Endothelial cell of umbilical vein (primary cell): ENCODE measurements at regions not wholly inside any gene's neighbourhood (a gene's known extent, or its start where the extent isn't known, plus 50 kb on each side); places are given as distances from the start of the nearest gene placed in this dataset.

Source experiments
- BruUV-seq: library from RNA; stranded (reverse); fragments of 400-500 nt; replicated peaks from 2 replicates; lab custom pipeline; 2021; lab: Mats Ljungman, UMichigan
- CTCF ChIA-PET: fragments of 300-600, 350-600 bp; sonication (Branson Sonifier 250); formaldehyde crosslinking; loops from one replicate; lab custom pipeline; 2021; ENCODE audit warnings: antibody characterized with exemption, inconsistent platforms; lab: Charles Lee
- POLR2A ChIA-PET: fragments of 300-600, 350-600 bp; sonication (Branson Sonifier 250); formaldehyde crosslinking; loops from one replicate; lab custom pipeline; 2021; ENCODE audit warnings: antibody characterized with exemption, inconsistent platforms; lab: Charles Lee
- DNase-seq: peaks from one replicate; pipeline ENCODE4 v3.0.0-alpha.2; 2011; ENCODE audit warnings: low read depth, low spot score
- FAIRE-seq: peaks from 2 replicates; lab custom pipeline; 2011; peaks lifted over from hg19 to GRCh38; lab: Jason Lieb, UNC
- H2AFZ ChIP-seq: 2 replicates; pipeline ENCODE4 v1.6.0; 2012; ENCODE audit warnings: low read depth, low read length, control low read depth, inconsistent platforms
- H3K27ac ChIP-seq: 2 replicates; pipeline ENCODE4 v1.5.1; 2011; ENCODE audit warnings: low read depth, mild to moderate bottlenecking, control low read depth, low read length, moderate library complexity; ENCODE audit not compliant: insufficient read depth
- H3K27me3 ChIP-seq, 2 experiments: 2 replicates each; pipeline versions ENCODE4 v1.6.0 to v1.6.1; 2011; ENCODE audit warnings: low read length in 2 of 2, mixed read lengths in 1 of 2; ENCODE audit not compliant: control insufficient read depth in 2 of 2, insufficient read depth in 2 of 2
- H3K36me3 ChIP-seq, 2 experiments: 2 replicates in 1 of 2; 3 replicates in 1 of 2; pipeline ENCODE4 v1.5.1; 2011; ENCODE audit warnings: low read length in 2 of 2, mild to moderate bottlenecking in 1 of 2, moderate library complexity in 1 of 2; ENCODE audit not compliant: control insufficient read depth in 2 of 2, insufficient read depth in 2 of 2; ENCODE audit errors: extremely low read depth in 1 of 2
- H3K4me1 ChIP-seq: 3 replicates; pipeline ENCODE4 v1.5.1; 2011; ENCODE audit warnings: mild to moderate bottlenecking, low read length; ENCODE audit not compliant: control insufficient read depth, insufficient read depth; ENCODE audit errors: extremely low read depth
- H3K4me2 ChIP-seq: 2 replicates; pipeline ENCODE4 v1.6.1; 2011; ENCODE audit warnings: low read length, control low read depth, mixed read lengths; ENCODE audit not compliant: insufficient read depth
- H3K4me3 ChIP-seq, 3 experiments: fragments of 200-600 bp in 1 of 3; sonication (generic), shearing (Covaris generic) in 1 of 3; replicated peaks in 1 of 3; 2 replicates each; pipeline ENCODE4 v1.5.1; 2011 to 2016; ENCODE audit warnings: control low read depth in 3 of 3, low read length in 3 of 3, mild to moderate bottlenecking in 2 of 3, inconsistent platforms in 1 of 3, low read depth in 1 of 3, moderate library complexity in 1 of 3; ENCODE audit not compliant: insufficient read depth in 1 of 3
- H3K79me2 ChIP-seq: 2 replicates; pipeline ENCODE4 v1.6.0; 2012; ENCODE audit warnings: low read length, inconsistent platforms; ENCODE audit not compliant: control insufficient read depth, insufficient read depth
- H3K9ac ChIP-seq: replicated peaks from 2 replicates; pipeline ENCODE3; 2011; ENCODE audit warnings: low read length, control low read depth; ENCODE audit not compliant: insufficient read depth; ENCODE audit errors: extremely low read depth
- H3K9me1 ChIP-seq: replicated peaks from 3 replicates; pipeline ENCODE4 v1.6.0; 2011; ENCODE audit warnings: mild to moderate bottlenecking, low read length; ENCODE audit not compliant: control insufficient read depth, insufficient read depth; ENCODE audit errors: extremely low read depth
- H3K9me3 ChIP-seq: replicated peaks from 2 replicates; pipeline ENCODE4 v1.5.1; 2012; ENCODE audit warnings: low read length, inconsistent platforms; ENCODE audit not compliant: control insufficient read depth, insufficient read depth
- H4K20me1 ChIP-seq: replicated peaks from 2 replicates; pipeline ENCODE3; 2011; ENCODE audit warnings: mild to moderate bottlenecking, low read length; ENCODE audit not compliant: control insufficient read depth, insufficient read depth; ENCODE audit errors: extremely low read depth
- EZH2 ChIP-seq: IDR thresholded peaks from 2 replicates; pipeline ENCODE4 v1.6.1; 2012; ENCODE audit warnings: borderline replicate concordance, low read depth, mild to moderate bottlenecking, moderate library complexity, low read length, inconsistent platforms; ENCODE audit not compliant: severe bottlenecking
- FOS ChIP-seq: IDR thresholded peaks from 2 replicates; pipeline ENCODE4 v1.6.1; 2011; ENCODE audit warnings: mild to moderate bottlenecking, low read length, moderate library complexity, borderline replicate concordance; ENCODE audit not compliant: insufficient read depth
- GATA2 ChIP-seq: IDR thresholded peaks from 2 replicates; pipeline ENCODE4 v1.7.0; 2011; ENCODE audit warnings: low read depth, mild to moderate bottlenecking, moderate library complexity, mixed read lengths, low read length; ENCODE audit not compliant: insufficient read length, insufficient read depth
- JUN ChIP-seq: IDR thresholded peaks from 2 replicates; pipeline ENCODE4 v1.6.1; 2011; ENCODE audit warnings: borderline replicate concordance, low read depth; ENCODE audit not compliant: insufficient read length, insufficient read depth
- MAX ChIP-seq: IDR thresholded peaks from 2 replicates; pipeline ENCODE4 v1.6.1; 2011; ENCODE audit not compliant: insufficient read depth, insufficient read length
- MYC ChIP-seq: IDR thresholded peaks from one replicate; pipeline ENCODE4 v1.6.1; 2011; ENCODE audit warnings: mild to moderate bottlenecking, low read depth, low read length
- POLR2A ChIP-seq: IDR thresholded peaks from 2 replicates; pipeline ENCODE4 v1.6.1; 2012; ENCODE audit warnings: low read depth, mild to moderate bottlenecking, control low read depth, low read length
- POLR2AphosphoS5 ChIP-seq: IDR thresholded peaks from 2 replicates; pipeline ENCODE4 v1.6.1; 2012; ENCODE audit warnings: low read depth, mild to moderate bottlenecking, control low read depth, low read length, moderate library complexity; ENCODE audit not compliant: insufficient read depth
- dilution Hi-C: fragments of 300-500 bp; cut with MboI; formaldehyde crosslinking; loops from one replicate; pipeline ENCODE4 v1.15.0; 2019; ENCODE audit warnings: low sequenced_read_pairs; ENCODE audit not compliant: extremely low pct_ligation_motif_present
- intact Hi-C: fragments of 100-400 bp; cut with micrococcal nuclease; formaldehyde crosslinking; loops from one replicate; pipeline ENCODE4 v1.10.0; 2022
- TF ChIP-seq, protein P1 (sequence below), 2 donors: IDR thresholded peaks; 1 replicate in 1 of 2; 2 replicates in 1 of 2; pipeline ENCODE4 v1.5.1; 2011; ENCODE audit warnings: low read length in 2 of 2, mild to moderate bottlenecking in 2 of 2, moderate library complexity in 2 of 2, control low read depth in 1 of 2, inconsistent platforms in 1 of 2, low read depth in 1 of 2; ENCODE audit not compliant: insufficient read depth in 1 of 2; ENCODE audit errors: extremely low read depth in 1 of 2

GRCh38 chr6:12635375-12635774 lies 81.2 kb upstream of the PHACTR1 start:
- H3K27me3 ChIP-seq = peaks cover 0 to 2% of the 10 kb centered on the region in 2 experiments
- no peaks in the 10 kb centered on the region for H3K9me1 ChIP-seq
- H3K4me1 ChIP-seq = no peaks in the 10 kb centered on the region
- H2AFZ ChIP-seq = no peak overlapping the region
- TF ChIP-seq EZH2 (no peak), POLR2A (no peak), MAX (no peak)
- no peak overlapping the region for H3K27ac ChIP-seq
- no peaks in the 10 kb centered on the region for H3K9me3 ChIP-seq
- H3K4me2 ChIP-seq = no peak overlapping the region
- ChIA-PET POLR2A (no interaction called here), CTCF (interaction anchor here (0.7 to 1.6 kb wide), 2 partner anchors 9 to 258 kb away, joined by 4 to 6 read pairs; no protein-coding TSS in a partner anchor)
- H3K79me2 ChIP-seq = no peaks in the 10 kb centered on the region
- no peak overlapping the region for H3K9ac ChIP-seq
- H3K36me3 ChIP-seq = no peaks in the 10 kb centered on the region
- H3K4me3 ChIP-seq = no peak overlapping the region
- FAIRE-seq (no peak), DNase-seq (no peak)
- H4K20me1 ChIP-seq = no peaks in the 10 kb centered on the region
- intact Hi-C loops (loop anchor here (5.0 to 10.0 kb wide), 3 partner anchors 669 to 979 kb away; partner anchors contain the start of gene NOL7), dilution Hi-C loops (no loop called here)
- BruUV-seq = no TSS peak

DNA sequence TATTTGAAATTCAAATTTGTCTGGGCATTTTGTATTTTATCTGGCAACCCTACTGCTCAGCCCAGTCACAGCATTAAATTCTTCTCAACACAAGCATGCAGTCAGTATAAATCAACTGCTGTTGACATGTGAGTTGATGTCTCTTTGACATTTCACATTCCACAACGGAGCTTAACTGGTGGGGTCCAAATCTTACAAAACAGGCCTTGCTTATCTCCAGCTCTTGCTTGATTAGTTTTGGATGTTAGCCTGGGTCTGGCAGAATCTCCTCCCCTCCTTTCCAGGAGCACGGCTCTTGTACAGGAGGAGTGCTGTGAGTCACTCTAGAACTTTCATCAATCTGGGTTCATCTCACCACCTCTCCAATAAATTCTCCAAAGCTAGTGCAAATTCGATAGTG lies 80.8 kb upstream of the PHACTR1 start:
- no TSS peak for BruUV-seq
- intact Hi-C loops (loop anchor here (5.0 to 10.0 kb wide), 3 partner anchors 669 to 979 kb away; partner anchors contain the start of gene NOL7), dilution Hi-C loops (no loop called here)
- no peak overlapping the region for H2AFZ ChIP-seq
- TF ChIP-seq, protein P1, sequence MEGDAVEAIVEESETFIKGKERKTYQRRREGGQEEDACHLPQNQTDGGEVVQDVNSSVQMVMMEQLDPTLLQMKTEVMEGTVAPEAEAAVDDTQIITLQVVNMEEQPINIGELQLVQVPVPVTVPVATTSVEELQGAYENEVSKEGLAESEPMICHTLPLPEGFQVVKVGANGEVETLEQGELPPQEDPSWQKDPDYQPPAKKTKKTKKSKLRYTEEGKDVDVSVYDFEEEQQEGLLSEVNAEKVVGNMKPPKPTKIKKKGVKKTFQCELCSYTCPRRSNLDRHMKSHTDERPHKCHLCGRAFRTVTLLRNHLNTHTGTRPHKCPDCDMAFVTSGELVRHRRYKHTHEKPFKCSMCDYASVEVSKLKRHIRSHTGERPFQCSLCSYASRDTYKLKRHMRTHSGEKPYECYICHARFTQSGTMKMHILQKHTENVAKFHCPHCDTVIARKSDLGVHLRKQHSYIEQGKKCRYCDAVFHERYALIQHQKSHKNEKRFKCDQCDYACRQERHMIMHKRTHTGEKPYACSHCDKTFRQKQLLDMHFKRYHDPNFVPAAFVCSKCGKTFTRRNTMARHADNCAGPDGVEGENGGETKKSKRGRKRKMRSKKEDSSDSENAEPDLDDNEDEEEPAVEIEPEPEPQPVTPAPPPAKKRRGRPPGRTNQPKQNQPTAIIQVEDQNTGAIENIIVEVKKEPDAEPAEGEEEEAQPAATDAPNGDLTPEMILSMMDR (IDR thresholded peaks at IDR 0.05; ENCODE audit: extremely low read depth in 1 of 2, insufficient read depth in 1 of 2, low read depth in 1 of 2, low read length in 2 of 2) = no peak
- TF ChIP-seq POLR2AphosphoS5 (no peak), POLR2A (no peak), FOS (no peak), JUN (no peak), EZH2 (no peak), GATA2 (no peak), MAX (no peak), MYC (no peak)
- H3K36me3 ChIP-seq = no peaks in the 10 kb centered on the region
- no peaks in the 10 kb centered on the region for H3K4me1 ChIP-seq
- H3K9me1 ChIP-seq = no peaks in the 10 kb centered on the region
- no peak overlapping the region for H3K9ac ChIP-seq
- no peaks in the 10 kb centered on the region for H4K20me1 ChIP-seq
- no peak overlapping the region for H3K4me3 ChIP-seq
- no peak for DNase-seq
- no peak for FAIRE-seq
- H3K27me3 ChIP-seq = peaks cover 0 to 2% of the 10 kb centered on the region in 2 experiments
- H3K27ac ChIP-seq = no peak overlapping the region
- POLR2A ChIA-PET = no interaction called here
- no peaks in the 10 kb centered on the region for H3K79me2 ChIP-seq
- H3K4me2 ChIP-seq = no peak overlapping the region
- CTCF ChIA-PET = interaction anchor here (0.7 to 1.6 kb wide), 2 partner anchors 9 to 258 kb away, joined by 4 to 6 read pairs; no protein-coding TSS in a partner anchor
- H3K9me3 ChIP-seq = no peaks in the 10 kb centered on the region
